Keratinocyte (primary cell): ENCODE measurements at regions not wholly inside any gene's neighbourhood (a gene's known extent, or its start where the extent isn't known, plus 50 kb on each side); places are given as distances from the start of the nearest gene placed in this dataset.

Experiments used
- DNase-seq: peaks from one replicate; pipeline ENCODE4 v3.0.0-alpha.2; 2011; ENCODE audit warnings: low read depth, missing footprints, low spot score
- FAIRE-seq: peaks from 2 replicates; lab custom pipeline; 2011; peaks lifted over from hg19 to GRCh38; lab: Jason Lieb, UNC
- H2AFZ ChIP-seq: 2 replicates; pipeline ENCODE4 v1.6.0; 2012; ENCODE audit warnings: low read length, control low read depth, inconsistent platforms; ENCODE audit not compliant: control insufficient read depth
- H3K27ac ChIP-seq: 2 replicates; pipeline ENCODE4 v1.5.1; 2011; ENCODE audit warnings: low read length; ENCODE audit not compliant: control insufficient read depth, insufficient read depth
- H3K27me3 ChIP-seq: 3 replicates; pipeline ENCODE4 v1.6.0; 2011; ENCODE audit warnings: low read length; ENCODE audit not compliant: control insufficient read depth, insufficient read depth; ENCODE audit errors: extremely low read depth
- H3K36me3 ChIP-seq, 2 experiments: 2 replicates in 1 of 2; 3 replicates in 1 of 2; pipeline ENCODE4 v1.5.1; 2011; ENCODE audit warnings: low read length in 2 of 2, mild to moderate bottlenecking in 1 of 2; ENCODE audit not compliant: control insufficient read depth in 2 of 2, insufficient read depth in 2 of 2; ENCODE audit errors: extremely low read depth in 1 of 2
- H3K4me1 ChIP-seq: 3 replicates; pipeline ENCODE4 v1.5.1; 2011; ENCODE audit warnings: low read length; ENCODE audit not compliant: control insufficient read depth, insufficient read depth; ENCODE audit errors: extremely low read depth
- H3K4me2 ChIP-seq: 3 replicates; pipeline ENCODE4 v1.6.0; 2011; ENCODE audit warnings: low read depth, low read length; ENCODE audit not compliant: control insufficient read depth, insufficient read depth; ENCODE audit errors: extremely low read depth
- H3K4me3 ChIP-seq, 3 experiments: fragments of 200-600 bp in 1 of 3; sonication (generic) in 1 of 3; 2 replicates in 2 of 3; 3 replicates in 1 of 3; pipeline ENCODE4 v1.5.1; 2011 to 2016; ENCODE audit warnings: low read length in 3 of 3, mild to moderate bottlenecking in 3 of 3, control low read depth in 2 of 3, inconsistent platforms in 1 of 3, low read depth in 1 of 3, mixed read lengths in 1 of 3, mixed run types in 1 of 3, moderate library complexity in 1 of 3; ENCODE audit not compliant: control insufficient read depth in 2 of 3, insufficient read depth in 2 of 3; ENCODE audit errors: extremely low read depth in 1 of 3
- H3K79me2 ChIP-seq: 2 replicates; pipeline ENCODE4 v1.6.0; 2012; ENCODE audit warnings: low read length; ENCODE audit not compliant: control insufficient read depth, insufficient read depth
- H3K9ac ChIP-seq: 3 replicates; pipeline ENCODE4 v1.6.0; 2011; ENCODE audit warnings: low read length; ENCODE audit not compliant: control insufficient read depth, insufficient read depth; ENCODE audit errors: extremely low read depth
- H3K9me1 ChIP-seq: 3 replicates; pipeline ENCODE4 v1.6.0; 2011; ENCODE audit warnings: low read length; ENCODE audit not compliant: control insufficient read depth, insufficient read depth; ENCODE audit errors: extremely low read depth
- H3K9me3 ChIP-seq: 2 replicates; pipeline ENCODE4 v1.5.1; 2012; ENCODE audit warnings: low read depth, low read length; ENCODE audit not compliant: control insufficient read depth
- H4K20me1 ChIP-seq: 3 replicates; pipeline ENCODE4 v1.6.0; 2011; ENCODE audit warnings: low read length; ENCODE audit not compliant: control insufficient read depth, insufficient read depth; ENCODE audit errors: extremely low read depth
- EZH2 ChIP-seq: IDR thresholded peaks from one replicate; pipeline ENCODE4 v1.6.1; 2012; ENCODE audit warnings: inconsistent platforms, mild to moderate bottlenecking, low read length, moderate library complexity
- dilution Hi-C: fragments of 300-500 bp; cut with MboI; formaldehyde crosslinking; loops from one replicate; pipeline ENCODE4 v1.7.0; 2020; ENCODE audit warnings: low sequenced_read_pairs; ENCODE audit not compliant: extremely low pct_ligation_motif_present
- TF ChIP-seq, protein P1 (sequence below), 3 experiments: IDR thresholded peaks in 1 of 3; conservative IDR thresholded peaks in 1 of 3; optimal IDR thresholded peaks in 1 of 3; 2 replicates in 2 of 3; 3 replicates in 1 of 3; pipeline versions ENCODE3 to v1.5.1; 2011; ENCODE audit warnings: low read length in 3 of 3, mild to moderate bottlenecking in 3 of 3, moderate library complexity in 2 of 3, control low read depth in 1 of 3, inconsistent platforms in 1 of 3; ENCODE audit not compliant: insufficient read depth in 2 of 3; ENCODE audit errors: extremely low read depth in 1 of 3

DNA sequence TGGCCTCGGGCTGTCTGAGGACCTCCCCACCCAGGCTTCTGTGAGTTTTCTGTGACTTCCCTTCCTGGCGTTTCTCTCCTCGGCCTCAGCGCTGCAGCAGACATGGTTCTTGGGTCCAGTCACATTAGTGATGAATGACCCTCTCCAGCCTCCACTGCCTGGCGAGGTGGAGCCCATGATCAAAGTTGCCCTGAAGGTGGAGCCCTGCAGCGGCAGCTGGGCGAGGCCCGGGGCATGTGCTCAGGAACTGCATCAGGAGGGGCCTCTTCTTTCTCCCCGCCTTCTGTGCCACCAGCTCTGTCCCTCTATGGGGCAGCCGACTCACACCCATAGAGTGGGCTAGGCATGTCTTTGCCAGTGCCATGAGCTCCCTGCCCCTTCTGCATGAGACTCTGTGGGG, 1079.7 kb downstream of the TBC1D22A start:
- H3K4me3 ChIP-seq = no peak overlapping the region
- H3K27me3 ChIP-seq = no peaks in the 10 kb centered on the region
- no peak overlapping the region for H3K9ac ChIP-seq
- H4K20me1 ChIP-seq = no peaks in the 10 kb centered on the region
- dilution Hi-C loops = no loop called here
- H2AFZ ChIP-seq = no peak overlapping the region
- no peaks in the 10 kb centered on the region for H3K36me3 ChIP-seq
- TF ChIP-seq, protein P1, sequence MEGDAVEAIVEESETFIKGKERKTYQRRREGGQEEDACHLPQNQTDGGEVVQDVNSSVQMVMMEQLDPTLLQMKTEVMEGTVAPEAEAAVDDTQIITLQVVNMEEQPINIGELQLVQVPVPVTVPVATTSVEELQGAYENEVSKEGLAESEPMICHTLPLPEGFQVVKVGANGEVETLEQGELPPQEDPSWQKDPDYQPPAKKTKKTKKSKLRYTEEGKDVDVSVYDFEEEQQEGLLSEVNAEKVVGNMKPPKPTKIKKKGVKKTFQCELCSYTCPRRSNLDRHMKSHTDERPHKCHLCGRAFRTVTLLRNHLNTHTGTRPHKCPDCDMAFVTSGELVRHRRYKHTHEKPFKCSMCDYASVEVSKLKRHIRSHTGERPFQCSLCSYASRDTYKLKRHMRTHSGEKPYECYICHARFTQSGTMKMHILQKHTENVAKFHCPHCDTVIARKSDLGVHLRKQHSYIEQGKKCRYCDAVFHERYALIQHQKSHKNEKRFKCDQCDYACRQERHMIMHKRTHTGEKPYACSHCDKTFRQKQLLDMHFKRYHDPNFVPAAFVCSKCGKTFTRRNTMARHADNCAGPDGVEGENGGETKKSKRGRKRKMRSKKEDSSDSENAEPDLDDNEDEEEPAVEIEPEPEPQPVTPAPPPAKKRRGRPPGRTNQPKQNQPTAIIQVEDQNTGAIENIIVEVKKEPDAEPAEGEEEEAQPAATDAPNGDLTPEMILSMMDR (optimal IDR thresholded peaks at IDR 0.05 in 1 of 3, IDR thresholded peaks at IDR 0.05 in 1 of 3, conservative IDR thresholded peaks at IDR 0.05 in 1 of 3; ENCODE audit: extremely low read depth in 1 of 3, insufficient read depth in 2 of 3, low read length in 3 of 3) = no peak
- TF ChIP-seq EZH2 = no peak
- peaks cover 4% of the 10 kb centered on the region for H3K4me1 ChIP-seq
- no peaks in the 10 kb centered on the region for H3K79me2 ChIP-seq
- no peaks in the 10 kb centered on the region for H3K9me1 ChIP-seq
- DNase-seq (no peak), FAIRE-seq (no peak)
- H3K4me2 ChIP-seq = no peak overlapping the region
- H3K27ac ChIP-seq = no peak overlapping the region
- no peaks in the 10 kb centered on the region for H3K9me3 ChIP-seq

DNA sequence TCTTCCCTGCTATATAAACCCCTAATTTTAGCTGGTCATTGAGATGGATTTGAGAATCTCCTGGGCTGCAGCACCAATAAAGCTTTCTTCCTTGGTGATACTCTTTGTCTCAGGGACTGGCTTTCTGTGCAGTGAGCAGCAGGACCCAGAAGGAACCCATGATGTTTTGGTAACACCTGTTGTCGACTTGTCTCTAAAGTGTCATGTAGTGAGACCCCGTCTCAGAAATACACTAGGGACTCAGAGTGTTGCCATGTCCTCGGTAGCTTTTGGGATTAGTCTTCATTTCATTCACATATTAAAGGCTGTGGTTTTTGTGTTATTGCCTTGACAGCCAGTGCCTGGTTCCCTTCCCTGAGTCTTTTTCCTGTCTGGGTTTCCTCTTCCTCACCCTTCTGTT, 1078.7 kb downstream of the TBC1D22A start:
- DNase-seq (no peak), FAIRE-seq (no peak)
- H3K27ac ChIP-seq = no peak overlapping the region
- no peaks in the 10 kb centered on the region for H3K27me3 ChIP-seq
- no peak overlapping the region for H3K4me2 ChIP-seq
- no peak for TF ChIP-seq EZH2
- TF ChIP-seq, protein P1 (optimal IDR thresholded peaks at IDR 0.05 in 1 of 3, IDR thresholded peaks at IDR 0.05 in 1 of 3, conservative IDR thresholded peaks at IDR 0.05 in 1 of 3; ENCODE audit: extremely low read depth in 1 of 3, insufficient read depth in 2 of 3, low read length in 3 of 3) = no peak
- no peak overlapping the region for H2AFZ ChIP-seq
- H3K4me1 ChIP-seq = peaks cover 11% of the 10 kb centered on the region
- no peaks in the 10 kb centered on the region for H3K9me3 ChIP-seq
- no peaks in the 10 kb centered on the region for H4K20me1 ChIP-seq
- no peak overlapping the region for H3K9ac ChIP-seq
- H3K36me3 ChIP-seq = no peaks in the 10 kb centered on the region
- H3K4me3 ChIP-seq = no peak overlapping the region
- no peaks in the 10 kb centered on the region for H3K79me2 ChIP-seq
- dilution Hi-C loops = no loop called here
- no peaks in the 10 kb centered on the region for H3K9me1 ChIP-seq
